Nucleus accumbens (tissue), 56 donors: ENCODE measurements at regions not wholly inside any gene's neighbourhood (a gene's known extent, or its start where the extent isn't known, plus 50 kb on each side); places are given as distances from the start of the nearest gene placed in this dataset.

ENCODE experiments used
- DNase-seq, 56 donors: peaks; one replicate each; lab custom pipeline; 2025; lab: John Stamatoyannopoulos, UW

- no peak for DNase-seq
Observed at GRCh38 chr3:174398761-174399160, 460.4 kb upstream of the NAALADL2 start.

- DNase-seq, result no peak
Observed at GRCh38 chr3:174403831-174404230, 455.3 kb upstream of the NAALADL2 start.

- no peak for DNase-seq
Observed at GRCh38 chr3:174408310-174408709, 450.8 kb upstream of the NAALADL2 start.

- no peak for DNase-seq
Observed at GRCh38 chr3:174409086-174409743, 449.9 kb upstream of the NAALADL2 start.

GRCh38 chr3:174413062-174413912 is 445.8 kb upstream of the NAALADL2 start:
- no peak for DNase-seq

- DNase-seq, result no peak
Observed at GRCh38 chr3:174414902-174415301, 444.2 kb upstream of the NAALADL2 start.

- DNase-seq, result no peak
Observed at GRCh38 chr3:174417573-174417972, 441.6 kb upstream of the NAALADL2 start.

GRCh38 chr3:174419216-174419615 is 439.9 kb upstream of the NAALADL2 start:
- no peak for DNase-seq

GRCh38 chr3:174423936-174424335 is 435.2 kb upstream of the NAALADL2 start:
- no peak for DNase-seq

GRCh38 chr3:174424656-174425055 is 434.5 kb upstream of the NAALADL2 start:
- no peak for DNase-seq

GRCh38 chr3:174425422-174425821 is 433.7 kb upstream of the NAALADL2 start:
- DNase-seq, result no peak

- no peak for DNase-seq
Observed at GRCh38 chr3:174430986-174431385, 428.1 kb upstream of the NAALADL2 start.

- DNase-seq, result no peak
Observed at GRCh38 chr3:174431717-174432116, 427.4 kb upstream of the NAALADL2 start.

- DNase-seq, result no peak
Observed at GRCh38 chr3:174436367-174436766, 422.8 kb upstream of the NAALADL2 start.

GRCh38 chr3:174438501-174439145 is 420.5 kb upstream of the NAALADL2 start:
- DNase-seq, result no peak

- peak in 9 of 56 donors; percentile 1 to 55 (median 9) for DNase-seq
Observed at GRCh38 chr3:174439331-174440252, 419.5 kb upstream of the NAALADL2 start.

GRCh38 chr3:174440253-174440701 is 418.9 kb upstream of the NAALADL2 start:
- peak in 4 of 56 donors; percentile 3 to 35 (median 16) for DNase-seq

- peak in 55 of 56 donors; percentile 38 to 92 (median 83) for DNase-seq
Observed at GRCh38 chr3:174440741-174441587, 418.2 kb upstream of the NAALADL2 start.
